Dedifferentiated amniotic fluid mesenchymal stem cell (primary cell): ENCODE measurements at regions not wholly inside any gene's neighbourhood (a gene's known extent, or its start where the extent isn't known, plus 50 kb on each side); places are given as distances from the start of the nearest gene placed in this dataset.

Experiments used
- DNase-seq: peaks from one replicate; pipeline ENCODE4 v3.0.0-alpha.2; 2016; ENCODE audit errors: extremely low spot score

DNA sequence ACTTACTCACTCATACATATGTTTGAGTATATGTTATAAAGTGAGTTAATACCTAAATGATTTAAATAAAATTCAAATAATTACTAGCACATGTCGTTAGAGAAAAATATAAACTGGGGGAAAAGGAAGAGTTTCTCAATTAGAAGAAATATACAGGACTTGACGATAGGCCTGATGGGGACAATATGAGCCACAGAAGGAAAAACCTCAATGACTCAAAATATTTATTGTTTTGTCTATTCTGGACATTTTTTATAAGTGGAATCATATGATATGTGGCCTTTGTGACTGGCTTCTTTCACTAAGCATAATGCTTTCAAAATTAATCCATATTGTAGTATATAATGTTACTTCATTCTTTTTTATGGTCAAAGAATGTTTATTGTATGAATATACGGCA, 339.2 kb upstream of the PMFBP1 start:
- DNase-seq: no peak

DNA sequence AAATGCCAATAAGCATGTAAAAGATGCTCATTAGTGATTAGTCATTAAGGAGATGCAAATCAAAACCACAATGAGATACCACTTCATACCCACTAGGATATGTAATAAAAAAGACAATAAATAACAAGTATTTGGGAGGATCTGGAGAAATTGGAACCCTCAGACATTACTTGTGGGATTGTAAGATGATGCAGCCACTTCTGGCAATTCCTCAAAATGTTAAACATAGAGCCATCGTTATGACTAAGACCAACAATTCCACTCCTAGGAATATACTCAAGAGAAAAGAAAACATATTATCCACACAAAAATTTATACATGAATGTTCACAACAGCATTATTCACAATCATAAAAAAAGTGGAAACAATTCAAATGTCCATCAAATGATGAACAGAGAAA, 336.2 kb upstream of the PMFBP1 start:
- no peak for DNase-seq

DNA sequence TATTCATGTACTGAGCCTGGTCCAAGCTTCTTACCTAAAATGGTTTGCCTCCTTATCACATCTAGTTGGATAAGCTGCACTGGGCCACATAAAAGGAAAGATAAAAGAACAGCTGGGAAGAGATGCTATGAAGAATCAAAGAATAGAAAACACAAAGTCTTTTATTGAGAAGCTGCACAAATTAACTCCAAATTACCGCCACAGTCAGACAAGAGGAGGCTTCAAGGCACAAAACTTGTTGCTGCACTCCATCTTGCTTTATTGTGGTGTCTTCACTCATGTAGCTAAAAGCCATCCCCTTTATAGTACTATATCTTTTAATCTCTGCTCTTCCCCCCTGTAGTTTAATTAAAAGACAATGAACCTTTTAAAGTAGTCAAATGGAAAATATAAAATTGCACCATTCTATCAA, 330.6 kb upstream of the PMFBP1 start:
- DNase-seq: no peak

DNA sequence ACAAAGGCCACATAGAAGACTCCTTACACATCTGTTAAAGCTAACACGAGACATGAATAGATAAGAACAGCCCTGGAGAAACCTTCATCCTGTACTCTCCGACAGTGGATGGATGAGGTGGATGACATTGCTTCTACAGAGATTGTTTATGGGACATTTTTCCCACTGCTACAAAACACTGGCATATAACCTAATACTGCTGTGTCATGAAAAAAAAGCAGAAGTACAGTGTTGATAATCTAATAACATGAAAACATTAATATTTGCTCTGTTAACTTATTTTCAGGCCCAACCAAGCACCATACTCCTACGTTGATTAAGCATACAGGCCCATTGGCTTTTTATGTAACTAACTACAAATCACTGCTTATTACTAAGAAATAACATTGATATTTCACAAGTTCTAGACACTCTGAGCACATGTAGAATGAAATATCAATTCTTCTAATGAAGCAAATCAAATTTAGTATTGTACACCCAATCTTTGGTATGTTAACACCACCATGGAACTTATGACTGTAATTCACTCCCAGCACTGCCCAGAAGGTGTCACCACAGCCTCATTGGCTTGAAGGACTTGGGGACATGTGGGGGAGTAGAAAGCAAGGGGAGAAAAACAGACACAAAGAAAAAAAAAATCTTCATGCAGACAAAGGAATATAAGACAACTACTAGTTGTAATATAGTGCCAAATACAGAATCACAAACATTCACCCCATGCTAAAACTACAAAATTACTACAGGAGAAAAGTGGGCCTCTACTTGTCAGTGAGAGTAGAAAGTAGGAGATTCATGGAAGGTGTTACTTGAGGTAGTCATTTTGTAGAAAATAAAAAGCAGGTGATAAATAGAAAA, 330.0 kb upstream of the PMFBP1 start:
- DNase-seq: peak; percentile 75

DNA sequence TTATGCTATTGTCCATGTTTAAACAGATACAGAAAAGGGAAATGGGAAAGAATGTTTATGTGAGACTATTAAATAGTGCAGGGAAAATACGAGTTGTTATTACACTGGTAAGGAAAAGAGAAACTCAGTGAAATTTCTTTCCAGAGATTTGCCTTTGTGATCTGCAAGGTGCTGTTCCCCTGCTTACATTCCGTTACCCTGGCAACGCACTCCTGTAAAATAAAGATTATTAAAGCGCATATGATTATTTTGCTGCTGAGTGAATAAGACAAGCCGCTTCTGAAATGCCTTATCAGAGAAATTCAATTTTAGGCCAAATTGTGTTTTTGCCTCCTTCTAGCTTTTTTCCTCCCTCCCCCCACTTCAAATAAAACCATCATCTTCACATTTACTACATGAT, 328.6 kb upstream of the PMFBP1 start:
- DNase-seq: no peak

DNA sequence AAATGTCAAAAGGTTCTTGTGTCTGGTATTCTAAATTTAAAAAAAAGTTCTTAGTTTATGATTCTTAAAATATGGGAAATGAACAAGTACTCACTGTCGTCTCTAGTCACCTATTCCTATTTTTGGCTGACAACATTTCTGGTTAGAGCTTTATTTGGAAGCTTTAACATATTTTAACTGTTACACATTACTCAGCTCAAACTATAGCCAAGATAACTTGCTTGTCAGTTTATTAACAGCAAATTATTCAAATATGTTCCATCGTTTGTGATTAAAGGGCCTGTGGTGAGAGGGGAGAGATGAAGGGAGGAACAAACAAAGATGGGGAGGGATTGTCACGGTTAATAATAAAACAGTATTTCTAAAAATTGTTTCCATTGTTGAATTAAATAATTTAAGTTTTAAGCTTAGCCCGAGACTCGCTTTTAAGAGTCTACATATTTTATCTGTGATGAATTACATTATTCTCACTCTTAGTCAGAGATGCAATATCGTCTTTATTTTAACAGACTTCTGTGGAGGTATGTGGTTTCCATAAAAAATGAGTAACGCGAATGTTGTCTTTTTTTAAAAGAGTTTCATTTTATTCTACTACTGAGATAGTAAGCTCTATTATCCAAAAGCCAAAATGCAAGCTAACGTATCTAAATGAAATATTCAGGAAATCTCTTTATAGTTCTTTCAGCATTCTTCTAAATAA, 321.9 kb upstream of the PMFBP1 start:
- peak; percentile 48 for DNase-seq

DNA sequence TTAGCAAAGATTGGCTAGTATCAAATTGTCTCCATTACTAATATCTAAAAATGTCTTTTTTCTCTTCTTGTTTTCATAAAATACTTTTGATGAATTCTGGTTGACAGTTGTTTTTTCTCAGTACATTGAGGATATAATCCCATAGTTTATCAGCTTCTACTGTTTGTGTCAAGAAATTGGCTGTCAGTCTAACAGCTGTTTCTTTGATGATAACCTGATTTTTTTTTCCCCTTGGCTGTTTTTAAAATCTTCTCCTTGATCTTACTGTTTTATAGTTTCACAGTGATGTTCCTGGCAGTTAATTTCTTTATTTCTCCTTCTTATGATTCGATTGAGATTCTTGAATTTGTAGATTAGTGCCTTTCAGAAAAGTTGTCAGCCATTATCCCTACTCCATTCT, 315.3 kb upstream of the PMFBP1 start:
- no peak for DNase-seq

DNA sequence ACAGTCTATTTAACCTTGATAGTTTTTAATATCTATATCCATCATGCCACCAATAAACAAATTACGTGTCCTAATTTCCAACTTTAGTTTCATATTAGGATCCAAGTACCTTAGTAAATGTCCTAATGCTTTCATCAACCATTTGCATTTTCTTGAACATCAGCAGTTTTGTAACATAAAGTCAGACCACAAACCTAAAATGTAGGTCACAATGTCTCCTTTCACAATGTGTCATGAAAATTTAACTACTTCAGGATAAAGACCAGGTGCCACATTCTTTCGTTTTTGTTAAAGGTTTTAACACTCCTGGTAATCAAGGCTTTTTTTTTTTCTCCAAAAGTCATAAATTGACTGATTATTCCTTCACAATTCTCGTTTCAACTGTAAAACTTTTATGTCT, 310.7 kb upstream of the PMFBP1 start:
- DNase-seq: no peak

DNA sequence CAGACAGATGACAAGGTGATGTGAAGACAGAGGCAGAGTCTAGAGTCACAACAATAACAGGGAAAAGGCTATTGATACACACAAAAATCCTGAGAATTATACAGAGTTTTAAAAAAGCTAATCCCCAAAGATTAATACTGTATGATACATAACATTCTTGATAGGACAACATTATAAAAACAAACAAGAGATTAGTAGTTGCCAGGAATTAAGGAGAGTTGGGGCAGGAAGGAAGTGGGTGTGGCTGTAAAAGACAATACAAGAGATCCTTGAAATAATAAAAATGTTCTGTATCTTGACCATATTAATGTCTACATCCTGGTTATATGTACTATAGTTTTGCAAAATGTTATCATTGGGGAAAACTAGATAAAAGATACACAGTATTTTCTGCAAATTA, 309.5 kb upstream of the PMFBP1 start:
- no peak for DNase-seq

DNA sequence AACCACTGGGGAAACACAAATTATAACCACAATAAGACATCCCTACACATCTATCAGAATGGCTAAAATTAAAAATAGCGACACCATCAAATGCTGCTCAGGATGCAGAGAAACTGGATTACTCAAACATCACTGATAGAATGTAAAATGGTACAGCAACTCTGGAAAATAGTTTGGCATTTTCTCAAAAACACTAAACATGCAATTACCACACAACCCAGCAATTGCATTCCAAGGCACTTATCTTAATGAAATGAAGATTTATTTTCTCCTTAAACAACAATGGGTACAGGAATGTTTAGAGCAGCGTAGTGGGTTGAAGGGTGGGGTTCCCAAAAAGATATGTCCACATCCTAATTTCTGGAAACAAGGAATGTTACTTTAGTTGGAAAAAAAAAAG, 309.0 kb upstream of the PMFBP1 start:
- peak; percentile 17 for DNase-seq

DNA sequence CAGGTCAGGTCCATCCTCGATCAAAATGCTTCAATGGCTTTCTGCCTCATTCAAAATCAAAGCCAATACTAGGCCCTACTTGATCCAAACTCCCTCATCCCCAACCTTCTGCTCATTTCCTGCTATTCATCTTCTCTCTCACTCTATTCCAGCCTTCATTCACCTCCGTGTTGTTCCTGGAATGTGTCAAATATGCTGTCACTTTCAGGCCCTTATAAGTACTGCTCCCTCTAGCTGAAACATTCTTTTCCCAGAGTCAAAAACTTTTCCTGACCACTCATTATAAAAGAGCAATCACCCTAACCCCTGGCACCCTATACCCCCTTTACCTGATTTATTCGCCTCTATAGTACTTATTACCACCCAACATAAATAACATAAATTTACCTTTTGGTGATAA, 303.7 kb upstream of the PMFBP1 start:
- no peak for DNase-seq

DNA sequence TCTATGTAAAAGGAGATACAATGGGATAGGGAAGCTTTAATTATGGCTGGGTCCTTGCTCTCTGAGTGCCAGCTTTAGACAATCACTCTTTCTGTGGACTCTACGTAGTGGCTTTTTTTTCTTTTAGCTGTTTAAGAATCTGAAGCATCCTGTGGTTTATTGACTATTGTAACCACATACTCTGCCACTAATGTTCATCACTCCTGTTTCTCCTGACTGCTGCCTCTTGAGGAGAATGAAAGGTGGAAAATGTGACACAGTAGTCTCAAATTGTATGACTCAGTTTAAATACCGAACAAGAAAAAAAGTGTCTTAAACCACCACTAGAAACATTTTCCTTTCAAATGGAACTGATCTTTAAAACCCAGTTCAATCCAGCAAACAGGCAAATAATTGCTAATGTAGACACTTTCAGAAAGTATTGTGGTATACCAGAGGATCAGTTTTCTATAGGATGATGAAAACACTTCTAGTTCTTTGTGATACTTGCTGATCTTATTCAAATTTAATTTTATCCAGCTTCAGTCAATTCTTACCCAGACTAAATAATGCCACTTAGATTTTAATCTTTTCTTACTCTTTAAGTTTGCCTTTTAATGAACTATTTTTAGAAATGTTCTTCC, 302.7 kb upstream of the PMFBP1 start:
- DNase-seq: peak; percentile 55

DNA sequence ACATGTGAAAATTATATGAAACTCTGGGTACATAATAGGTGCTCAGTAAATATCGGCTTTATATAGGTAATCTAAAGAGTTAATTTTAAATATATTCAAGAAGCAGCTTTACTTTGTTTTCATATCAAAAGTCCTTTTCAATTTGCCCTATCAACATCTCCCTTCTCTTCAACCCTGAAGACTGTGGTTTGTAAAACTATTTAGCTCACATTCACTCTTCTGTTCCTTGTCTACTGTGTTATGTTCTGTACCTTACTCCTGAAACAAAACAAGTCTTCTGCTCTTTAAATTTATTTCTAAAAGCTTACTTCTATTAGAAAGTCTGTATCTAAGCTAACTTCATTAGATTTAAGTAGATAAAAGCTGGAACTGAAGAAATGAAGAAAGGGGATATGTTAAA, 301.7 kb upstream of the PMFBP1 start:
- DNase-seq: no peak

DNA sequence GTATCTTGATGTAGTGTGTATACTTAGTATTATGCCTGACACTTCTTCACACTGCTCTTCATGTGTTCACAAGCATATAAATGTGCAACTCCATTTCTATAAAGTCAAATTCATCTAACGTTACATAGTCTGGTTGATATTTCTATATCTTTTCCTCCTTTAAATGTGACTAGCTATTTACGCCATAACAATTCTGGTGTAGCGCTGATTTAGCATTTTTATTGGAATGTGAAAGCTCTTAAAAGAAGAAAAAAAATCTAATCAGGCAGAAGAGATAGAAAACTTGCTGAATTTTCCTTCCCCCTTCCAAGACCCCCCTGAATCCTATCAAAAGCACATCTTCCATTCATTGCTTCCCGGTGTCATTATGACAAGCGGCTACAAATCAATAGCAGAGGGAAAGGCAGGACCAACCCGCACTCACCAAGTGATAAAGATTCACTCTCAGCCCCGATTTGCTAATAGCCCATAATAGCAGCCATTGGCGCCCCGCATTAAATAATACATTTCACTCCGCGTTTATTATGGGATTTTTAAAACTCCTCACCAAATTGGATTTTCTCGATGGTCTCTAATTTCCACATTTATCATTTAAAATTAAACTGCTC, 299.5 kb upstream of the PMFBP1 start:
- DNase-seq: no peak

DNA sequence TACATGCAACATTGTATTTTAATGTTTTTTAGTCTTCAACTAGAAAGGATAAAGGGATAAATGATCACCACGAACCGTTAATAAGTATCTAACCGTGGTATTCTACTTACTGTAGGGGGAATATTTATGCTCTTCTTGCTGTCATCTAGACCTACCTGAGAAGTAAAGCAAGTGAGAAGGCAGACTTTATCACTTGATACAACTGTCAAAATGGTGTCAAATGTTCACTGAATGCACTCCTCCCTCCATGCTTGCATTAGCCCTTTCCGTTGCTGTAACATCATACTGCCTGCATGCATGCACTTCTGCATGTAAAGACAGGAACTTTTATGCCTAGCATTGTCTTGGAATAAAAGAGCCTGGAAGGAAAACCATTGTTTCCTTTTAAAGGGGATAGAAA, 298.6 kb upstream of the PMFBP1 start:
- no peak for DNase-seq

DNA sequence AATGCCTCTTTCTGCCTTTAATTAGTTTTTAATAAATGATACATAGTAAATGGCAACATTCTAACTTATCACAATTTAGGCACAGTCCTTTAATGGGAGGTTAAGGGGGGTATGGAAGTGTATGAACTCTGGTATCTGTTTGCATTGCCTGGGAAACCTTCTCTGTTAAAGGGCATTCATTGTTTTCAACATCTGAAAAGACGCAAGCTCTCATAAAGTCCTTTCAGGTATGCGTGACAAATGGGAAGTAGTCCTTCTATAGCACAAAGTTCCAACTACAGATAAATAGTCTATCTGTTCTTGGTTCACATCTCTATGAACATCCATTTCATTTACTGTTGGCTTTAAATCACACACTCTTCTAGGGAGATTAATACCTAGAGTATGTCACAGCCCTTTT, 298.0 kb upstream of the PMFBP1 start:
- no peak for DNase-seq

DNA sequence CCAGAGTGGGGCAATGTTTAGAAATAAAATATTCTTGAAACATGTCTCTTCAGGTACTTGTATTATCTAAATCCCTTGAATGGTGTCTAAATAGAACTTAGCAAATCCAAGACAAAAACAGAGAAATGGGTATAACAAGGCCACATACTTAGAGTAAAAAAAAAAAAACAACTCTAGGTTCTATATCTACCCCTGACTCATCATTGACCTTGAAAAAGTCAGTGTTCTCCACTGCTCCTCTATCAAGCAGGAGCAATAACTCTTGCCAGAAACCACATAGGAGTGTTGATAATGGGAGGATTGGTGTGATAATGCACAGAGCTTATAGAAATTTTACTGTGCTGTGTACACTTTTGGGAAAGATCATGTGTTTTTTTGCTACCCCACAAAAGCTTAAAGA, 296.6 kb upstream of the PMFBP1 start:
- no peak for DNase-seq

DNA sequence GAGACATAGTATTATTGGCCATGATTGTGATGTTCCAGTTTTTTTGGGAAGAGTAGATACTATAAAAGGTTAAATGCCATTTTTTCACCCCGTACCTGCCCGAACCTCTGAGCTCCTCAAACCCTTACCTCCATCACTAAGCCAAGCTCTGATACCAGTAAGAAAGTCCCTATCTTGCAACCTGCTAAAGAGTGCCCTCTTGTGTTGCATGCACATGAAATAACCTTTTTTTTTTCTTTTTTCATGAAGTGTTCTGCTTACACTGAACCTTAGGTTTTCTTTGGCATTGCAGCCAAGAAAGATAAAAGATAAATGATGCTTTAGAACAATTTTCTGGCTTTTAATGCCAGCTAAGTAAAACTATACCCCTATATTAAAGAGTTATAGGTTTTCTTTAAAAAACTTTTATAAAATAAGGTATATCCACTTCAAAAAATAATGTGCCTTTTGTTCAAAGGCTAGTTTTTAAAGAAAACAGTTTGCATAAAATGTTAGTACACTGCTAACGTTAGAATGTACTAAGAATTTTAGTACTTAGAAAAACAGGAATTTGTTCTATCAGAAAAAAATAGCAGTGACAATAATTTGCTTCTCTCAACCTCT, 295.3 kb upstream of the PMFBP1 start:
- peak; percentile 45 for DNase-seq

DNA sequence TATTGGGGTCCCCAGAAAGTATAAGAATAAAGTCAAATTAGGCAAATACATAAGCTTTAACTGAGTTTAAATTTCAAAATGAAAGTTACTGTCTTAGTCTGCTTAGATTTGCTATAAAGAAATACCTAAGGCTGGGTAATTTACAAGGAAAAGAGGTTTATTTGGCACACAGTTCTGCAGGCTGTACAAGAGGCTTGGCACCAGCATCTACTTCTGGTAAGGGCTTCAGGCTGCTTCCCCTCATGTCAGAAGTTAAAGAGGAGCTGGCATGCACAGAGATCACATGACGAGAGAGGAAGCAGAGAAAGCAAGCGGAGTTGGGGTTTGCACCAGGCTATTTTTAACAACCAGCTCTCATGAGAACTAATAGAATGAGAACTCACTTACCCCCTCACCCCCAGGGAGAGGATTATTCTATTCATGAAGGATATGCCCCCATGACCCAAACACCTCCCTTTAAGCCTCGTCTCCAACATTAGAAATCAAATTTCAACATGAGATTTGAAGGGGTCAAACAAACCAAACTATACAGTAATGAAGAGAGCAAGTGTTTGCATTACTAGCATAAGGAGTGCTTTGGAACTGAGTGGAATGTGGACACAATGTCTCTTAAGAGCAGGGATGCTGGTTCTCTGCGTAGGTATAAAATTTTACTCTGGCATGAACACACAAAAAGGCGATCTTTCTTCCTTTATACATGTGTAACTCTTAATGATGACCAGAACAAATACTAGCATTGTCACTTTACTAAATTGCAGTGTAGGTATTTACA, 292.8 kb upstream of the PMFBP1 start:
- no peak for DNase-seq

DNA sequence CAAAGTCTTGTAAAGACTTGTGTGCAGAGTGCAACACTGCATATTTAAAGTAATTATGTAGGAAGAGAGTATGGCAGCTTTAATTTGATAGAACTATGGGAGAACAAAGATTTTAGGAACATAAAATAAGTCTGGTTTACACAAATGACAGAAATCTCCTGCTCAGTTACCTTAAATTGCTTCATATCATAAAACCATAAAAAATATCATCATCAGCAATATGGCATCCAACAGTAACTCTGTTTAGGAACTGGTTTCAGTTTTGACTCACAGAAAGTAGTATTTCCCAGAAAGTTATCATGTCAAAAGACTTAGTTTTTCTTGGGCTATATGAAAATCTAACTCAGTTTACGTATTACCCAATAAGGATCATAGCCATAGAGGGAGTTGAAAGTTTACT, 292.1 kb upstream of the PMFBP1 start:
- DNase-seq: no peak

DNA sequence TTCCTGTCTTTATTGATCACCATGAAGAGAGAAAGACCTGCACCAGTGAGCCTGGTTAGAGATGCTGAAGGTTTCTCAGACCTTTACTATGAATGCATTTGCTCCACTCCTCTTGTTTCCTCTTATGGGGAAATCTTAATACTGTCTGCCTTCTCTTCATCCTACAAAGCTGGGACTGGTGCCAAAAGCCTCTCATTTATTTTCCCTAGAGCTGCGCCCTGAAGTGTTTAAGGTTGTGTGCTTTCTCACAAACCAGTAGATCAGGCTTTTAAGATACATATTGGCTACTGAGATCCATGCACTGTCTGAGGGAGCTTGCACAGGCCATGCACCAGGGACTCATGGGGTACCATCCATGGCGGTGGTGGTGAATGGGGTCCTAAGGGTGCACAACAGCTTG, 286.1 kb upstream of the PMFBP1 start:
- no peak for DNase-seq
